ENCODE measurements at regions not wholly inside any gene's neighbourhood (a gene's known extent, or its start where the extent isn't known, plus 50 kb on each side); places are given as distances from the start of the nearest gene placed in this dataset.

- TF ChIP-seq CTCF (IDR thresholded peaks at IDR 0.05) (no peak), POLR2A (IDR thresholded peaks at IDR 0.05) (no peak)
Measured at GRCh38 chr2:129888896-129889295, 90.6 kb upstream of the RAB6C start.

Data from right lobe of liver (tissue), 4 donors.